ENCODE measurements at regions not wholly inside any gene's neighbourhood (a gene's known extent, or its start where the extent isn't known, plus 50 kb on each side); places are given as distances from the start of the nearest gene placed in this dataset.

DNA sequence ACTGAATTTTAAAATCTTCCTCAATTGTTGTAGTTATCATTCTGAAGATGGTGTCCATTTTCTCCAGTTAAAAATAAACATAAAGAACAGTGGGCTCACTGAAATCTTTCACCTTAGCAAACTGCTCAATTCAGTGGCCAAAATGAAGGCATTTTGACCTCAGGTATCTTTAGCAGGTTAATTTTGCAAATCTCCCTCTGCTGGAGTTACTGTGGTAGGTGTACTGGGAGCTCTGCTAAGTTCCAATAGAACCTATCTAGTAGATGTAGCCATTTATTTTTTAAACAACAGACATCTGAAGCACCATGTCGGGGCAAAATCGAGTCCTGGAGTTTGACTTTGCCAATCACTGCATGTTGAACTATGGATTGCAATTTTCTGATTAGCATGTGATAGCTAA is 177.1 kb downstream of the IRS1 start:
- no peaks in the 10 kb centered on the region for H3K4me1 ChIP-seq (ENCODE audit: insufficient read depth, insufficient read length)
- no peaks in the 10 kb centered on the region for H3K36me3 ChIP-seq (ENCODE audit: insufficient read depth, insufficient read length, low read length)
- no peak overlapping the region for H3K4me3 ChIP-seq (ENCODE audit: insufficient read length, low read depth)
- H3K27me3 ChIP-seq (ENCODE audit: insufficient read depth, insufficient read length): no peaks in the 10 kb centered on the region
- H3K9me3 ChIP-seq (ENCODE audit: insufficient read depth, low read length): peaks cover 6% of the 10 kb centered on the region; the same call in 1 of the 2 replicates
- H3K9ac ChIP-seq (ENCODE audit: insufficient read length, low read depth): no peak overlapping the region
- TF ChIP-seq YY1 (IDR thresholded peaks at IDR 0.05; ENCODE audit: insufficient read depth, insufficient read length) (no peak), SUZ12 (IDR thresholded peaks at IDR 0.05; ENCODE audit: extremely low read depth, insufficient read depth, insufficient read length) (no peak), ZNF274 (IDR thresholded peaks at IDR 0.05; ENCODE audit: low read depth, low read length) (no peak)
- DNase-seq (ENCODE audit: low read depth, low spot score): no peak

DNA sequence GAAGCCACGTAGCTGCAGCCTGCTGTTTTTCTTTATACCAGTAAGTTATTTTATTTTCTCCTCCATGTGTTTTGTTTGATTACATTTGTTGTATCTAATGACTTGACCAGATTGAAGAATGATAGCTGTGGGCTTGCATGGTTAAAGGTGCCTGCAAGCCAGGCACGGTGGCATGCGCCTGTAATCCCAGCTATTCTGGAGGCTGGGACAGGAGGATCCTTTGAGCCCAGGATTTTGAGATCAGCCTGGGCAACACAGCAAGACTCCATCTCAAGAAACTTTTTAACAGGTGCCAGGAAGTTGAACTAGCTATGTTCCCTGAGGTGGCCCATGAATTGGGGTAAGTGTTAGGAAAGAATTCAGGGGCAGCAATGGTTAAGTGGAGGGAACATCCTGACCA is 179.4 kb downstream of the IRS1 start:
- no peaks in the 10 kb centered on the region for H3K27me3 ChIP-seq (ENCODE audit: insufficient read depth, insufficient read length)
- DNase-seq (ENCODE audit: low read depth, low spot score): no peak
- H3K4me3 ChIP-seq (ENCODE audit: insufficient read length, low read depth): no peak overlapping the region
- no peaks in the 10 kb centered on the region for H3K4me1 ChIP-seq (ENCODE audit: insufficient read depth, insufficient read length)
- peaks cover 4% of the 10 kb centered on the region; the same call in 1 of the 2 replicates for H3K9me3 ChIP-seq (ENCODE audit: insufficient read depth, low read length)
- TF ChIP-seq SUZ12 (IDR thresholded peaks at IDR 0.05; ENCODE audit: extremely low read depth, insufficient read depth, insufficient read length) (no peak), YY1 (IDR thresholded peaks at IDR 0.05; ENCODE audit: insufficient read depth, insufficient read length) (no peak), ZNF274 (IDR thresholded peaks at IDR 0.05; ENCODE audit: low read depth, low read length) (no peak)
- no peaks in the 10 kb centered on the region for H3K36me3 ChIP-seq (ENCODE audit: insufficient read depth, insufficient read length, low read length)
- no peak overlapping the region for H3K9ac ChIP-seq (ENCODE audit: insufficient read length, low read depth)

DNA sequence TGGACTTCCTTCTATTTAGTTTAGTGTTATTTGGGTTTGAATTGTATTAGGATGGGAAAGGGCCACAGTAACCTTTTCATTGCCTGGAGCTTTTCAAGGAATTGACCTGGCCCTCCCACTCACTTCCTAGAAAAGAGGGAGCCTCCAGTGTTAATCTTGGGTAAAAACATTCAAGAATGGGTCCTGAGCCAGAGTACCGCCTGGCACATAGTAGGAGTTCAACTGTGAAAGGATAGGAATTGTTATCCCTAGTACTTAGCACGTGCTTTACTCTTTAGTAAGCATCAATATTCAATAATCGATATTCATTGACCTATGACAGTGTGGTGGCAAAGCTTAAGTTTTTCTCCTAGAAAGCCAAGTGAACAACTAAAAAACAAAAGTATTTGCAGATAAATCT is 179.9 kb downstream of the IRS1 start:
- Histone ChIP-seq H3K9me3 (ENCODE audit: insufficient read depth, low read length) (no peaks in the 10 kb centered on the region), H3K36me3 (ENCODE audit: insufficient read depth, insufficient read length, low read length) (no peaks in the 10 kb centered on the region), H3K9ac (ENCODE audit: insufficient read length, low read depth) (no peak overlapping the region), H3K27me3 (ENCODE audit: insufficient read depth, insufficient read length) (no peaks in the 10 kb centered on the region), H3K4me3 (ENCODE audit: insufficient read length, low read depth) (no peak overlapping the region), H3K4me1 (ENCODE audit: insufficient read depth, insufficient read length) (no peaks in the 10 kb centered on the region)
- TF ChIP-seq YY1 (IDR thresholded peaks at IDR 0.05; ENCODE audit: insufficient read depth, insufficient read length): no peak
- TF ChIP-seq ZNF274 (IDR thresholded peaks at IDR 0.05; ENCODE audit: low read depth, low read length): no peak
- no peak for TF ChIP-seq SUZ12 (IDR thresholded peaks at IDR 0.05; ENCODE audit: extremely low read depth, insufficient read depth, insufficient read length)
- no peak for DNase-seq (ENCODE audit: low read depth, low spot score)

GRCh38 chr2:226618875-226619605 is 180.6 kb downstream of the IRS1 start:
- H3K9ac ChIP-seq (ENCODE audit: insufficient read length, low read depth): no peak overlapping the region
- H3K36me3 ChIP-seq (ENCODE audit: insufficient read depth, insufficient read length, low read length): no peaks in the 10 kb centered on the region
- no peak overlapping the region for H3K4me3 ChIP-seq (ENCODE audit: insufficient read length, low read depth)
- no peak for TF ChIP-seq SUZ12 (IDR thresholded peaks at IDR 0.05; ENCODE audit: extremely low read depth, insufficient read depth, insufficient read length)
- TF ChIP-seq YY1 (IDR thresholded peaks at IDR 0.05; ENCODE audit: insufficient read depth, insufficient read length): no peak
- TF ChIP-seq ZNF274 (IDR thresholded peaks at IDR 0.05; ENCODE audit: low read depth, low read length): no peak
- H3K27me3 ChIP-seq (ENCODE audit: insufficient read depth, insufficient read length): no peaks in the 10 kb centered on the region
- no peaks in the 10 kb centered on the region for H3K9me3 ChIP-seq (ENCODE audit: insufficient read depth, low read length)
- H3K4me1 ChIP-seq (ENCODE audit: insufficient read depth, insufficient read length): no peaks in the 10 kb centered on the region
- DNase-seq (ENCODE audit: low read depth, low spot score): no peak

DNA sequence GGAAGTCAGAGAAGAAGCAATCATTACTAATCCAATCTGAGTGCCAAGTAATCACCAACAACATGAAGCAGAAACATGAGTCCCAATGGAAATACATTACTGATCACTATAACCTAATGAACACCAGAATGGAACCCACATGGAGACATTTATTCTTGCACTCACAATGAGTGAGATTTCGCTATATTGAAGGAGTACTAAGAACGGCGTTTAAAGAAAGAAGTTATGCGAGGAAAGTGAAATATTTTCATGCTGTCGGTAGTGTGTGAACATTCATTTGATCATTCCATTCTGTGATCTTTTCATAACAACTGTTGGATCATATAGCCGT is 181.1 kb downstream of the IRS1 start:
- Histone ChIP-seq H3K27me3 (ENCODE audit: insufficient read depth, insufficient read length) (no peaks in the 10 kb centered on the region), H3K9me3 (ENCODE audit: insufficient read depth, low read length) (no peaks in the 10 kb centered on the region), H3K9ac (ENCODE audit: insufficient read length, low read depth) (no peak overlapping the region), H3K36me3 (ENCODE audit: insufficient read depth, insufficient read length, low read length) (no peaks in the 10 kb centered on the region), H3K4me1 (ENCODE audit: insufficient read depth, insufficient read length) (no peaks in the 10 kb centered on the region), H3K4me3 (ENCODE audit: insufficient read length, low read depth) (no peak overlapping the region)
- TF ChIP-seq SUZ12 (IDR thresholded peaks at IDR 0.05; ENCODE audit: extremely low read depth, insufficient read depth, insufficient read length) (no peak), ZNF274 (IDR thresholded peaks at IDR 0.05; ENCODE audit: low read depth, low read length) (no peak), YY1 (IDR thresholded peaks at IDR 0.05; ENCODE audit: insufficient read depth, insufficient read length) (no peak)
- no peak for DNase-seq (ENCODE audit: low read depth, low spot score)

GRCh38 chr2:226615891-226616290 is 183.7 kb downstream of the IRS1 start:
- H3K36me3 ChIP-seq (ENCODE audit: insufficient read depth, insufficient read length, low read length): no peaks in the 10 kb centered on the region
- no peak overlapping the region for H3K9ac ChIP-seq (ENCODE audit: insufficient read length, low read depth)
- no peaks in the 10 kb centered on the region for H3K4me1 ChIP-seq (ENCODE audit: insufficient read depth, insufficient read length)
- H3K27me3 ChIP-seq (ENCODE audit: insufficient read depth, insufficient read length): no peaks in the 10 kb centered on the region
- H3K9me3 ChIP-seq (ENCODE audit: insufficient read depth, low read length): no peaks in the 10 kb centered on the region
- DNase-seq (ENCODE audit: low read depth, low spot score): no peak
- H3K4me3 ChIP-seq (ENCODE audit: insufficient read length, low read depth): no peak overlapping the region
- no peak for TF ChIP-seq SUZ12 (IDR thresholded peaks at IDR 0.05; ENCODE audit: extremely low read depth, insufficient read depth, insufficient read length)
- no peak for TF ChIP-seq YY1 (IDR thresholded peaks at IDR 0.05; ENCODE audit: insufficient read depth, insufficient read length)
- TF ChIP-seq ZNF274 (IDR thresholded peaks at IDR 0.05; ENCODE audit: low read depth, low read length): no peak

DNA sequence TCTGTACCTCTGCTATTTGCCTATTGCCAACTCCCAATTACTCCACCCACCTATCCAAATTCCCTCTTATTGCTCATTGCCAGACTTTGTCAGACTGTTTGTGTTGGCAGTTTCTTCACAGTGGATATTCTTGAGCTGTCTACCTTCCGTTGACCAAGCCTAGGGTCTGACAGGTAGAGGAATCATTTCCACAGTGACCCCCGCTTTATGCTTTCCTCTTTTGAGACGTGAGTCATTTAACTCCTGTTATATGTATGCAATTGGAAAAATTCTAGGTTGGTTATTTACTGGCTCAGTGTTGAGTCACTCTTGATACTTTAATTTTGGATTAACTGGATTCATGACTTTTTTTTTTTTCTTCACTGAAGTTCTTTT is 187.7 kb downstream of the IRS1 start:
- Histone ChIP-seq H3K4me1 (ENCODE audit: insufficient read depth, insufficient read length) (no peaks in the 10 kb centered on the region), H3K9me3 (ENCODE audit: insufficient read depth, low read length) (no peaks in the 10 kb centered on the region), H3K4me3 (ENCODE audit: insufficient read length, low read depth) (no peak overlapping the region), H3K9ac (ENCODE audit: insufficient read length, low read depth) (no peak overlapping the region), H3K27me3 (ENCODE audit: insufficient read depth, insufficient read length) (no peaks in the 10 kb centered on the region), H3K36me3 (ENCODE audit: insufficient read depth, insufficient read length, low read length) (no peaks in the 10 kb centered on the region)
- no peak for TF ChIP-seq YY1 (IDR thresholded peaks at IDR 0.05; ENCODE audit: insufficient read depth, insufficient read length)
- no peak for TF ChIP-seq SUZ12 (IDR thresholded peaks at IDR 0.05; ENCODE audit: extremely low read depth, insufficient read depth, insufficient read length)
- no peak for TF ChIP-seq ZNF274 (IDR thresholded peaks at IDR 0.05; ENCODE audit: low read depth, low read length)
- no peak for DNase-seq (ENCODE audit: low read depth, low spot score)
